ENCODE measurements at regions not wholly inside any gene's neighbourhood (a gene's known extent, or its start where the extent isn't known, plus 50 kb on each side); places are given as distances from the start of the nearest gene placed in this dataset.

DNA sequence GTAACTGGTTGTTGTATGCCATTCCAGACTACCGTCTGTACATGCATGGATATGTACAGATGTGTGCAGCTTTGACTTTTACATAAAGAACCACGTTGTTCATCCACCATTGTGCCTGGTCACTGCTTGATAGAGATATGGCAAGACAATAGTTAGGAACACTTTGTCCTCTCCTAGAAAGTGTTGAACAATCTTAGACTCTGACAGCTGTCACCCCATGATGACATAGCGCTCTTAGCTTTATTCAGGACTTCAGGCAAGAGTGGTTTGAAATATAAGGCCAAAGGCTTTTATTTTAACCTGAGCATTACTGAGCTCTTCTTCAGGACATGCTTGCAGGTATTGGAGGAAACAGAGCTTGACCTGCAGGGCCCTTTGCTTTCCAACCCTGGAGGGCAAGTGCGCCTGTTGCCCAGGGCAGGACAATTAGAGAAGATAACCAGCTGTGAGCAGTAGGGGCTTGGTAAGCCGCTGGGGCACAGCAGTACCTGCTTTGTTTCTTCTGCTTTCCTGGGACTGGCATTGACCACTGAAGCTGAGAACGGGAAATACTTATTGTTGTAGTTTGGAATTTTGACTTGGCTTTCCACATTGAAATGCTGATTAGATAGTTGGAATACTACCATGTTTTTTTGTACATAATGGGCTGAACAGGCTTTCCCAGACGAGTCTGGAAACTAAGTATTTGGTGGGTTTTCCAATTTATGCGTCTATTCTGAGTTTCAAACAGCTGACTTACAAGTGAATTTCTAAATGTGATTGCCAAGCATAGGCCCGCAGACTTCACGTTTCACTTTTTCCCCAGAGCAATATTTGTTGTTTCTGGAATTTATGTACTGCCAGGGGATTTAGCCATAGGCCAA lies 51.1 kb downstream of the GARRE1 start:
- TF ChIP-seq, protein P1, sequence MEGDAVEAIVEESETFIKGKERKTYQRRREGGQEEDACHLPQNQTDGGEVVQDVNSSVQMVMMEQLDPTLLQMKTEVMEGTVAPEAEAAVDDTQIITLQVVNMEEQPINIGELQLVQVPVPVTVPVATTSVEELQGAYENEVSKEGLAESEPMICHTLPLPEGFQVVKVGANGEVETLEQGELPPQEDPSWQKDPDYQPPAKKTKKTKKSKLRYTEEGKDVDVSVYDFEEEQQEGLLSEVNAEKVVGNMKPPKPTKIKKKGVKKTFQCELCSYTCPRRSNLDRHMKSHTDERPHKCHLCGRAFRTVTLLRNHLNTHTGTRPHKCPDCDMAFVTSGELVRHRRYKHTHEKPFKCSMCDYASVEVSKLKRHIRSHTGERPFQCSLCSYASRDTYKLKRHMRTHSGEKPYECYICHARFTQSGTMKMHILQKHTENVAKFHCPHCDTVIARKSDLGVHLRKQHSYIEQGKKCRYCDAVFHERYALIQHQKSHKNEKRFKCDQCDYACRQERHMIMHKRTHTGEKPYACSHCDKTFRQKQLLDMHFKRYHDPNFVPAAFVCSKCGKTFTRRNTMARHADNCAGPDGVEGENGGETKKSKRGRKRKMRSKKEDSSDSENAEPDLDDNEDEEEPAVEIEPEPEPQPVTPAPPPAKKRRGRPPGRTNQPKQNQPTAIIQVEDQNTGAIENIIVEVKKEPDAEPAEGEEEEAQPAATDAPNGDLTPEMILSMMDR (IDR thresholded peaks at IDR 0.05), result no peak
- H3K27ac ChIP-seq, result peak overlapping the region; percentile 75 to 86
- DNase-seq (ENCODE audit: low spot score), result no peak
- peak overlapping the region; percentile 2 for H3K4me3 ChIP-seq

DNA sequence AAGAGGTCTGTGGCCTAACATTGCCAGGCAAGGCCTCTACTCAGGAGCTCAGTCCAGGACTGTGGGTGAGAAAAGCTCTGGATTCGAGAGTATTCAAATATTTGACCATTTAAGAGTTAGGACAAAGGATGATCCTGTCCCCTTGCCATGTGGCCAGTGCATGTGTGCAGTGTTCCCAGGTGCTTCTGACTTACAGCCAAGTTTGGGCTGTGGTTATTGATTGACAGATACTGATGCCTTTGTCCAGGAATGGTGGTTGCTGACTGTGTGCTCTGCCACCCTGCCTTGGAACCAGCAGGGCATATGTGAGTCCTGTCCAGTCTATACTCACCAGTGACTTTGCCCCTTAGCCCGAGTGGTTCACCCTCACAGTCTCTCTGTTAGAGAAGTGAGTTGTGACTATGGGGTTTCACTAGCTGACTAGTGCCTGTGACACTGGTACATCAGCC lies 51.9 kb downstream of the GARRE1 start:
- TF ChIP-seq, protein P1 (IDR thresholded peaks at IDR 0.05), result no peak
- Histone ChIP-seq H3K27ac (peak overlapping the region; percentile 75 to 86), H3K4me3 (peak overlapping the region; percentile 2)
- DNase-seq (ENCODE audit: low spot score), result no peak

DNA sequence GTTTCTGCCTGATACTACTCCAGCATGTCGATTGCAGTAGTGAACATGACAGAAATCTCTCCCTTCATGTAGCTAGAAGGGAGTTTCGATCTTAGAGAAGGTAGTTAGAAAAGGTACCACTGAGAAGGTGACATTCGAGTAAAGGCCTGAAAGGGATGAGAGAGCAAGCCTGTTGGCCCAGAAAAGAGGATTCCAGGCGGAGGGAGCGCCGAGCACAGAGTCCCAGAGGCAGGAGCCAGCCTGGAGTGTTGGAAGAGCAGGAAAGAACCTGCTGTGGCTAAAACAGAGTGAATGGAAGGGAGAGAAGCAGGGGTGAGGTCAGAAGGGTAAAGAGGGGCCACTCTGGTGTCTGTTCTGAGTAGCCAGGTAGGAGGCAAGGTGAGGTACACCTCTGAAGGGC lies 52.5 kb downstream of the GARRE1 start:
- TF ChIP-seq, protein P1 (IDR thresholded peaks at IDR 0.05), result no peak
- no peak for DNase-seq (ENCODE audit: low spot score)
- H3K4me3 ChIP-seq, result no peak overlapping the region
- H3K27ac ChIP-seq, result peak overlapping the region; percentile 75 to 86

DNA sequence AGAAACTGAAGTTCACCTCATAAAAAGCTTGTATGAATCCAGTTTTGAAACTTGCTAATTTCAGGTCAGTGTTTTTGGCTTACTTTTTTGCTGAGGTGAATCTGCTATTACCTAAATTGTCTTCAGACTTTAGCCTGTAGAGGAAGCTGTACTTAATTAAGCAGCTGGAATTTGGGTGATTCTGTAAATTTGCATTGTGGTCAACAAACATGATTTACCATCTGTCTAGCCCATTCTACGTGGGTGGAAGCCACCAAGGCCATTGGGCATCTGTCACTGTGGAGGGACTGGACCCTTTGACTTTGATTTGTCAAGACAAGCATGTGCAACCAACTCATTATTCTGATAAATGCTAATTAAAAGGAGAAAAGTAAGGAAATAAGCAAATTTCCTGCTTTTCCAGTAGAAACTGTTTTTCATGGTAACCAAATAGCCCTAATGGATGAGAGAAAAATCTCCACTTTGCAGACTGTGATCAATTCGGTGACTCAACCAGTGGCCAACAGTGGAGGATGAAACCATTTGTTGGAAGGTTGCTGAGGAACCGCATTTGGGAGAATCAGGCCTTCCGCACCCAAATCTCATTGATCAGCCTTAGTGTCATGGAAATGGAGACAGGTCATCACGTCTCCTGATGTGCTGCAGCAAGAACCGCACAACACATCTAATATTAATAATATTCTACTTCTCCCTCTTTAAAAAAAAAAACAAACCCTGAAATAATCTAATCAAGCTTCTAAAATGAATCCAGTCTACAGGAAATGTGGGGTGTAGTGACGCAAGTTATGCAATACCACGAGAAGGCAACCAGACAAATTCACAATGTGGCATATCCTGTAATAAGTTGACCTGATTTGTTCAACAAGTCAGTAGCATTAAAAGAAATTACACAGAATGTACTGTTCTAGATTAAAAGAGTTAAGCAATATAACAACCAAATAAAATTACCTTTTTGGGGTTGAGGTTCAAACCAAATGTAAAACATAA lies 54.3 kb downstream of the GARRE1 start:
- Histone ChIP-seq H3K27ac (peak overlapping the region; percentile 7 to 52), H3K4me3 (no peak overlapping the region)
- TF ChIP-seq, protein P1 (IDR thresholded peaks at IDR 0.05), result no peak
- no peak for DNase-seq (ENCODE audit: low spot score)

- TF ChIP-seq, protein P1 (IDR thresholded peaks at IDR 0.05), result no peak
- DNase-seq (ENCODE audit: low spot score), result no peak
- peak overlapping the region; percentile 7 to 54 for H3K27ac ChIP-seq
- H3K4me3 ChIP-seq, result no peak overlapping the region
These were observed 55.2 kb downstream of the GARRE1 start for GRCh38 chr19:34309368-34310138.

- TF ChIP-seq, protein P1 (IDR thresholded peaks at IDR 0.05), result no peak
- Histone ChIP-seq H3K27ac (peak overlapping the region; percentile 37 to 54), H3K4me3 (no peak overlapping the region)
- no peak for DNase-seq (ENCODE audit: low spot score)
These were observed 54.5 kb upstream of the GPI start for GRCh38 chr19:34310494-34310981.

Data from coronary artery (tissue), 2 donors.